WTC11 (cell line): ENCODE measurements at regions not wholly inside any gene's neighbourhood (a gene's known extent, or its start where the extent isn't known, plus 50 kb on each side); places are given as distances from the start of the nearest gene placed in this dataset.

Experiments
- ATAC-seq: fragments of 200-7000 bp; cut with Tn5 transposase; 2 replicates; pipeline ENCODE4 v1.10.0; 2021; ENCODE audit warnings: mild to moderate bottlenecking, moderate library complexity
- CTCF ChIA-PET: fragments of 300-600 bp; sonication (Branson Sonifier 250); formaldehyde crosslinking; loops from one replicate; lab custom pipeline; 2021; ENCODE audit warnings: antibody characterized with exemption; lab: Charles Lee
- POLR2A ChIA-PET: fragments of 350-600 bp; sonication (Branson Sonifier 250); formaldehyde crosslinking; loops from one replicate; lab custom pipeline; 2021; ENCODE audit warnings: antibody characterized with exemption; lab: Charles Lee
- DNase-seq: peaks from one replicate; pipeline ENCODE4 v3.0.0; 2021; ENCODE audit warnings: low spot score
- H3K27ac Mint-ChIP-seq: 2 replicates; pipeline ENCODE4 v1.8.0; 2021; ENCODE audit warnings: mixed read lengths
- H3K27me3 Mint-ChIP-seq: 2 replicates; pipeline ENCODE4 v1.8.0; 2021; ENCODE audit warnings: low read depth, mild to moderate bottlenecking, moderate library complexity, mixed read lengths
- H3K36me3 Mint-ChIP-seq: 2 replicates; pipeline ENCODE4 v1.8.0; 2021; ENCODE audit warnings: mixed read lengths
- H3K4me1 Mint-ChIP-seq: 2 replicates; pipeline ENCODE4 v1.8.0; 2022; ENCODE audit warnings: mixed read lengths
- H3K4me3 Mint-ChIP-seq: 2 replicates; pipeline ENCODE4 v1.8.0; 2021; ENCODE audit warnings: mild to moderate bottlenecking, moderate library complexity, mixed read lengths
- H3K9me3 Mint-ChIP-seq: 2 replicates; pipeline ENCODE4 v1.8.0; 2021; ENCODE audit warnings: mixed read lengths
- AR ChIP-seq: fragments of 250-450 bp; sonication (Bioruptor Pico); IDR thresholded peaks from 2 replicates; pipeline ENCODE4 v1.9.0; 2021; ENCODE audit warnings: mild to moderate bottlenecking
- CTCF ChIP-seq: fragments of 200-600 bp; IDR thresholded peaks from 2 replicates; pipeline ENCODE4 v1.8.0; 2022; ENCODE audit warnings: antibody characterized with exemption
- ERG ChIP-seq: fragments of 250-450 bp; sonication (Bioruptor Pico); IDR thresholded peaks from 2 replicates; pipeline ENCODE4 v1.8.0; 2021; ENCODE audit warnings: mild to moderate bottlenecking
- ETV6 ChIP-seq: sonication (generic); formaldehyde crosslinking; IDR thresholded peaks from 2 replicates; pipeline ENCODE4 v1.8.1; 2022; ENCODE audit warnings: mild to moderate bottlenecking, missing genetic modification reagents
- FOXP4 ChIP-seq: sonication (generic); formaldehyde crosslinking; IDR thresholded peaks from 2 replicates; pipeline ENCODE4 v1.8.0; 2022; ENCODE audit warnings: mild to moderate bottlenecking, missing genetic modification reagents
- MLX ChIP-seq: sonication (generic); formaldehyde crosslinking; IDR thresholded peaks from 2 replicates; pipeline ENCODE4 v1.8.1; 2023; ENCODE audit warnings: mild to moderate bottlenecking, missing genetic modification reagents, moderate library complexity
- MYBL2 ChIP-seq: sonication (generic); formaldehyde crosslinking; IDR thresholded peaks from 2 replicates; pipeline ENCODE4 v1.8.1; 2023; ENCODE audit warnings: mild to moderate bottlenecking, moderate library complexity, missing genetic modification reagents
- NFYB ChIP-seq: sonication (generic); formaldehyde crosslinking; conservative IDR thresholded peaks from 2 replicates; pipeline ENCODE4 v1.8.0; 2022; ENCODE audit warnings: low read depth, missing genetic modification reagents
- NR1H2 ChIP-seq: sonication (generic); formaldehyde crosslinking; IDR thresholded peaks from 2 replicates; pipeline ENCODE4 v1.9.0; 2021; ENCODE audit warnings: mild to moderate bottlenecking, moderate library complexity, missing genetic modification reagents
- OVOL2 ChIP-seq: fragments of 250-450 bp; sonication (Bioruptor Pico); IDR thresholded peaks from 2 replicates; pipeline ENCODE4 v1.9.0; 2021; ENCODE audit warnings: mild to moderate bottlenecking, borderline replicate concordance
- ZNF263 ChIP-seq: sonication (generic); formaldehyde crosslinking; IDR thresholded peaks from 2 replicates; pipeline ENCODE4 v1.8.1; 2022; ENCODE audit warnings: low read depth, mild to moderate bottlenecking, moderate library complexity, missing genetic modification reagents
- ZNF317 ChIP-seq: sonication (generic); formaldehyde crosslinking; IDR thresholded peaks from 2 replicates; pipeline ENCODE4 v1.8.1; 2023; ENCODE audit warnings: low read depth, mild to moderate bottlenecking, moderate library complexity, missing genetic modification reagents, borderline replicate concordance
- ZNF425 ChIP-seq: fragments of 250-450 bp; sonication (Bioruptor Pico); conservative IDR thresholded peaks from 2 replicates; pipeline ENCODE4 v1.9.0; 2021; ENCODE audit warnings: mild to moderate bottlenecking

GRCh38 chr17:13428611-13429042 lies 173.1 kb downstream of the HS3ST3A1 start (continued):
- TF ChIP-seq CTCF (no peak), MLX (no peak), AR (CRISPR knock-in tag) (no peak), ETV6 (CRISPR knock-in tag) (no peak), ERG (CRISPR knock-in tag) (no peak), FOXP4 (CRISPR knock-in tag) (no peak), OVOL2 (no peak), MYBL2 (no peak), ZNF425 (no peak), NFYB (CRISPR knock-in tag) (no peak), ZNF263 (CRISPR knock-in tag) (no peak)

- Mint-ChIP-seq H3K27ac (no peak overlapping the region), H3K36me3 (no peaks in the 10 kb centered on the region), H3K27me3 (no peaks in the 10 kb centered on the region; the same call in 1 of the 2 replicates), H3K4me1 (no peaks in the 10 kb centered on the region), H3K9me3 (no peaks in the 10 kb centered on the region), H3K4me3 (no peak overlapping the region)
- ATAC-seq (no peak), DNase-seq (no peak)
- CTCF ChIA-PET, result no interaction called here
- no peak for TF ChIP-seq ZNF425
- TF ChIP-seq NR1H2 (CRISPR knock-in tag), result no peak
- TF ChIP-seq ZNF317 (CRISPR knock-in tag), result no peak
- POLR2A ChIA-PET, result no interaction called here
These were observed 174.7 kb downstream of the HS3ST3A1 start for GRCh38 chr17:13426991-13427390.
